B cell (primary cell): ENCODE measurements at regions not wholly inside any gene's neighbourhood (a gene's known extent, or its start where the extent isn't known, plus 50 kb on each side); places are given as distances from the start of the nearest gene placed in this dataset.

Source experiments
- ATAC-seq: fragments of 200-7000 bp; cut with Tn5 transposase; one replicate; pipeline ENCODE4 v1.10.0; 2021; ENCODE audit warnings: low read depth, mild to moderate bottlenecking, moderate number of reproducible peaks, moderate library complexity
- CTCF ChIA-PET: fragments of 350-600 bp; sonication (Branson Sonifier 250); formaldehyde crosslinking; loops from one replicate; lab custom pipeline; 2021; ENCODE audit warnings: antibody characterized with exemption, inconsistent platforms; lab: Charles Lee
- POLR2A ChIA-PET: fragments of 350-600 bp; sonication (Branson Sonifier 250); formaldehyde crosslinking; loops from one replicate; lab custom pipeline; 2021; ENCODE audit warnings: antibody characterized with exemption; lab: Charles Lee
- DNase-seq: peaks from one replicate; pipeline ENCODE4 v3.0.0; 2013
- H2AFZ ChIP-seq: 2 replicates; pipeline ENCODE4 v1.6.1; 2012; ENCODE audit warnings: mild to moderate bottlenecking, low read depth, low read length; ENCODE audit not compliant: insufficient read depth, poor library complexity, severe bottlenecking
- H3K27ac ChIP-seq, 2 donors: 1 replicate in 1 of 2; 2 replicates in 1 of 2; pipeline ENCODE4 v1.5.1; 2012 to 2013; ENCODE audit warnings: low read length in 2 of 2, mild to moderate bottlenecking in 2 of 2, moderate library complexity in 1 of 2
- H3K27me3 ChIP-seq, 4 experiments: fragments of 200-600 bp in 1 of 4; sonication (generic) in 1 of 4; replicated peaks in 1 of 4; 1 replicate in 2 of 4; 2 replicates in 2 of 4; pipeline versions ENCODE4 v1.6.1 to v1.7.0; 2013 to 2016; ENCODE audit warnings: low read length in 3 of 4, mild to moderate bottlenecking in 2 of 4, mixed read lengths in 1 of 4, moderate library complexity in 1 of 4; ENCODE audit not compliant: insufficient read depth in 4 of 4, control insufficient read depth in 3 of 4; ENCODE audit errors: control extremely low read depth in 1 of 4
- H3K36me3 ChIP-seq, 2 experiments: replicated peaks in 1 of 2; 1 replicate in 1 of 2; 2 replicates in 1 of 2; pipeline versions ENCODE4 v1.6.1 to v1.7.1; 2013; ENCODE audit warnings: low read length in 1 of 2; ENCODE audit not compliant: insufficient read depth in 2 of 2, control insufficient read depth in 1 of 2; ENCODE audit errors: control extremely low read depth in 1 of 2, extremely low read depth in 1 of 2
- H3K4me1 ChIP-seq, 2 donors: fragments of 200-600 bp in 1 of 2; sonication (generic) in 1 of 2; 1 replicate in 1 of 2; 2 replicates in 1 of 2; pipeline versions ENCODE4 v1.5.1 to v1.6.1; 2013 to 2017; ENCODE audit warnings: low read length in 2 of 2; ENCODE audit not compliant: control insufficient read depth in 2 of 2, insufficient read depth in 2 of 2
- H3K4me2 ChIP-seq: replicated peaks from 2 replicates; pipeline ENCODE3; 2012; ENCODE audit warnings: mild to moderate bottlenecking, low read depth, low read length; ENCODE audit not compliant: poor library complexity, severe bottlenecking
- H3K4me3 ChIP-seq, 5 experiments: fragments of 200-600 bp in 1 of 5; sonication (generic) in 1 of 5; 1 replicate in 3 of 5; 2 replicates in 2 of 5; pipeline versions ENCODE4 v1.5.1 to v1.7.0; 2011 to 2016; ENCODE audit warnings: low read length in 4 of 5, mild to moderate bottlenecking in 4 of 5, low read depth in 2 of 5, control low read depth in 1 of 5, moderate library complexity in 1 of 5; ENCODE audit not compliant: insufficient read depth in 1 of 5; ENCODE audit errors: control extremely low read depth in 1 of 5, extremely low read depth in 1 of 5
- H3K79me2 ChIP-seq: fragments of 200-600 bp; sonication (generic); one replicate; pipeline ENCODE4 v1.6.0; 2016; ENCODE audit warnings: low read length; ENCODE audit not compliant: control insufficient read depth, insufficient read depth
- H3K9ac ChIP-seq: fragments of 200-600 bp; sonication (generic); 2 replicates; pipeline ENCODE4 v1.6.1; 2017; ENCODE audit warnings: mild to moderate bottlenecking, low read length, moderate library complexity
- H3K9me3 ChIP-seq, 3 donors: one replicate each; pipeline versions ENCODE4 v1.6.1 to v1.7.1; 2013; ENCODE audit warnings: low read length in 2 of 3; ENCODE audit not compliant: control insufficient read depth in 2 of 3, insufficient read depth in 1 of 3; ENCODE audit errors: control extremely low read depth in 1 of 3
- H4K20me1 ChIP-seq: 2 replicates; pipeline ENCODE4 v1.6.0; 2012; ENCODE audit warnings: mild to moderate bottlenecking, low read length; ENCODE audit not compliant: insufficient read depth, control insufficient read depth, poor library complexity, severe bottlenecking
- H3K27ac Mint-ChIP-seq: one replicate; pipeline ENCODE4 v1.8.0; 2021; ENCODE audit warnings: mixed read lengths
- H3K27me3 Mint-ChIP-seq: one replicate; pipeline ENCODE4 v1.8.0; 2021; ENCODE audit warnings: mixed read lengths
- H3K4me1 Mint-ChIP-seq: one replicate; pipeline ENCODE4 v1.8.0; 2021; ENCODE audit warnings: mixed read lengths
- H3K4me3 Mint-ChIP-seq: one replicate; pipeline ENCODE4 v1.8.0; 2021; ENCODE audit warnings: mixed read lengths
- H3K9me3 Mint-ChIP-seq: one replicate; pipeline ENCODE4 v1.8.0; 2022; ENCODE audit warnings: mixed read lengths; ENCODE audit not compliant: insufficient read depth
- CTCF ChIP-seq: fragments of 200-600 bp; IDR thresholded peaks from one replicate; pipeline ENCODE4 v1.8.0; 2022; ENCODE audit warnings: antibody characterized with exemption, mild to moderate bottlenecking
- EZH2 ChIP-seq: IDR thresholded peaks from 2 replicates; pipeline ENCODE4 v1.6.1; 2012; ENCODE audit warnings: borderline replicate concordance, low read depth, mild to moderate bottlenecking, moderate library complexity, low read length; ENCODE audit not compliant: insufficient read depth, poor library complexity, severe bottlenecking
- WGBS: methylation state at CpG from one replicate; pipeline ENCODE4 v1.1.5; 2013; ENCODE audit warnings: missing lambda C conversion rate; ENCODE audit not compliant: insufficient coverage; 5-methylcytosine and 5-hydroxymethylcytosine counted together
- intact Hi-C: fragments of 100-400 bp; cut with micrococcal nuclease; formaldehyde crosslinking; loops from one replicate; pipeline ENCODE4 v1.10.0; 2022

GRCh38 chr2:11030909-11031308, 119.2 kb downstream of the KCNF1 start:
- 71% methylated on average over 2 of the region's 4 CpGs for WGBS
- peaks cover 0 to 11% (median 0%) of the 10 kb centered on the region in 3 donors for H3K9me3 ChIP-seq
- DNase-seq (no peak), ATAC-seq (no peak)
- no peaks in the 10 kb centered on the region for H3K4me1 ChIP-seq
- intact Hi-C loops = no loop called here
- TF ChIP-seq EZH2 (no peak), CTCF (no peak)
- no peak overlapping the region for H3K4me3 ChIP-seq
- H3K4me2 ChIP-seq = no peak overlapping the region
- H2AFZ ChIP-seq = no peak overlapping the region
- H3K79me2 ChIP-seq = no peaks in the 10 kb centered on the region
- no peak overlapping the region for H3K9ac ChIP-seq
- ChIA-PET CTCF (interaction anchor here (0.7 to 1.2 kb wide), 3 partner anchors 8 to 40 kb away, joined by 3 to 4 read pairs (median 3); no protein-coding TSS in a partner anchor), POLR2A (no interaction called here)
- H3K27ac Mint-ChIP-seq = no peak overlapping the region
- no peaks in the 10 kb centered on the region for H3K36me3 ChIP-seq
- H3K9me3 Mint-ChIP-seq = peaks cover 4% of the 10 kb centered on the region
- no peaks in the 10 kb centered on the region for H3K4me1 Mint-ChIP-seq
- H3K4me3 Mint-ChIP-seq = no peak overlapping the region
- H3K27me3 ChIP-seq = peaks cover 0 to 7% (median 0%) of the 10 kb centered on the region in 4 experiments
- peaks cover 9% of the 10 kb centered on the region for H3K27me3 Mint-ChIP-seq
- H4K20me1 ChIP-seq = no peaks in the 10 kb centered on the region
- no peak overlapping the region for H3K27ac ChIP-seq

- DNase-seq (no peak), ATAC-seq (no peak)
- no peak overlapping the region for H2AFZ ChIP-seq
- Mint-ChIP-seq H3K9me3 (peaks cover 8% of the 10 kb centered on the region), H3K27ac (no peak overlapping the region), H3K27me3 (peaks cover 16% of the 10 kb centered on the region), H3K4me3 (no peak overlapping the region), H3K4me1 (no peaks in the 10 kb centered on the region)
- H4K20me1 ChIP-seq = no peaks in the 10 kb centered on the region
- H3K4me3 ChIP-seq = no peak overlapping the region
- H3K9ac ChIP-seq = no peak overlapping the region
- no peak overlapping the region for H3K4me2 ChIP-seq
- H3K79me2 ChIP-seq = no peaks in the 10 kb centered on the region
- POLR2A ChIA-PET = no interaction called here
- TF ChIP-seq EZH2 = no peak
- no peak for TF ChIP-seq CTCF
- intact Hi-C loops = no loop called here
- CTCF ChIA-PET = interaction anchor here (0.9 to 1.2 kb wide), 2 partner anchors 9 to 10 kb away, joined by 3 to 4 read pairs; no protein-coding TSS in a partner anchor
- H3K27me3 ChIP-seq = peaks cover 0 to 7% (median 0%) of the 10 kb centered on the region in 4 experiments
- no peaks in the 10 kb centered on the region for H3K4me1 ChIP-seq
- no peak overlapping the region for H3K27ac ChIP-seq
- peaks cover 0 to 11% (median 0%) of the 10 kb centered on the region in 3 donors for H3K9me3 ChIP-seq
- WGBS = no CpG with 5 or more reads among the region's 1 CpG
- H3K36me3 ChIP-seq = no peaks in the 10 kb centered on the region
Measured at GRCh38 chr2:11031876-11032275, 120.1 kb downstream of the KCNF1 start.
